ENCODE measurements at regions not wholly inside any gene's neighbourhood (a gene's known extent, or its start where the extent isn't known, plus 50 kb on each side); places are given as distances from the start of the nearest gene placed in this dataset.

GRCh38 chr2:156852681-156853080 is 404.8 kb upstream of the GALNT5 start:
- no peak for DNase-seq (ENCODE audit: low spot score)
- no peak for TF ChIP-seq CTCF (IDR thresholded peaks at IDR 0.05; ENCODE audit: extremely low read depth, missing control alignments)

GRCh38 chr2:156864325-156864724 is 393.2 kb upstream of the GALNT5 start:
- no peak for TF ChIP-seq CTCF (IDR thresholded peaks at IDR 0.05; ENCODE audit: extremely low read depth, missing control alignments)
- no peak for DNase-seq (ENCODE audit: low spot score)

- no peak for TF ChIP-seq CTCF (IDR thresholded peaks at IDR 0.05; ENCODE audit: extremely low read depth, missing control alignments)
- DNase-seq (ENCODE audit: low spot score), result no peak
Observed at GRCh38 chr2:156864753-156865152, 392.8 kb upstream of the GALNT5 start.

- TF ChIP-seq CTCF (IDR thresholded peaks at IDR 0.05; ENCODE audit: extremely low read depth, missing control alignments), result no peak
- no peak for DNase-seq (ENCODE audit: low spot score)
Observed at GRCh38 chr2:156867201-156867600, 390.3 kb upstream of the GALNT5 start.

GRCh38 chr2:156874707-156875106 is 382.8 kb upstream of the GALNT5 start:
- DNase-seq (ENCODE audit: low spot score), result no peak
- no peak for TF ChIP-seq CTCF (IDR thresholded peaks at IDR 0.05; ENCODE audit: extremely low read depth, missing control alignments)

- DNase-seq (ENCODE audit: low spot score), result no peak
- TF ChIP-seq CTCF (IDR thresholded peaks at IDR 0.05; ENCODE audit: extremely low read depth, missing control alignments), result no peak
Observed at GRCh38 chr2:156883804-156884203, 373.7 kb upstream of the GALNT5 start.

- no peak for DNase-seq (ENCODE audit: low spot score)
- no peak for TF ChIP-seq CTCF (IDR thresholded peaks at IDR 0.05; ENCODE audit: extremely low read depth, missing control alignments)
Observed at GRCh38 chr2:156884216-156884615, 373.3 kb upstream of the GALNT5 start.

Data from GM20000 (cell line).